IMR-90 (cell line): ENCODE measurements at regions not wholly inside any gene's neighbourhood (a gene's known extent, or its start where the extent isn't known, plus 50 kb on each side); places are given as distances from the start of the nearest gene placed in this dataset.

Experiments
- ATAC-seq: fragments of 200-7000 bp; cut with Tn5 transposase; 2 replicates; pipeline ENCODE4 v1.9.1; 2020; ENCODE audit warnings: low read depth, mild to moderate bottlenecking, moderate library complexity
- BruUV-seq: library from RNA; stranded (reverse); fragments of 400-500 nt; replicated peaks from 2 replicates; lab custom pipeline; 2021; lab: Mats Ljungman, UMichigan
- CTCF ChIA-PET: fragments of 300-600 bp; formaldehyde crosslinking; extraction: SDS; loops from one replicate; lab custom pipeline; 2021; ENCODE audit warnings: antibody characterized with exemption; lab: Yijun Ruan, JAX
- POLR2A ChIA-PET: fragments of 300-600 bp; sonication (Branson Sonifier 250); formaldehyde crosslinking; loops from one replicate; lab custom pipeline; 2022; ENCODE audit warnings: antibody characterized with exemption; ENCODE audit not compliant: unreplicated experiment; lab: Charles Lee
- DNase-seq: peaks from one replicate; pipeline ENCODE4 v3.0.0; 2013
- H2AFZ ChIP-seq: replicated peaks from 2 replicates; pipeline ENCODE3; 2013; ENCODE audit warnings: low read length, mild to moderate bottlenecking; ENCODE audit not compliant: poor library complexity
- H2AK5ac ChIP-seq: 2 replicates; pipeline ENCODE4 v1.6.1; 2013; ENCODE audit warnings: low read depth, low read length, inconsistent platforms
- H2AK9ac ChIP-seq: replicated peaks from 2 replicates; pipeline ENCODE3; 2013; ENCODE audit warnings: mild to moderate bottlenecking, low read depth, low read length, moderate library complexity; ENCODE audit not compliant: poor library complexity
- H2BK120ac ChIP-seq: 2 replicates; pipeline ENCODE4 v1.6.1; 2013; ENCODE audit warnings: low read depth, low read length, inconsistent platforms
- H2BK15ac ChIP-seq: 3 replicates; pipeline ENCODE4 v1.6.1; 2013; ENCODE audit warnings: low read depth, low read length, inconsistent platforms
- H2BK20ac ChIP-seq: 2 replicates; pipeline ENCODE4 v1.6.1; 2013; ENCODE audit warnings: low read depth, mild to moderate bottlenecking, inconsistent platforms, low read length, moderate library complexity
- H2BK5ac ChIP-seq: 2 replicates; pipeline ENCODE4 v1.6.1; 2013; ENCODE audit warnings: mild to moderate bottlenecking, low read depth, low read length, inconsistent platforms; ENCODE audit not compliant: poor library complexity, severe bottlenecking
- H3K14ac ChIP-seq: replicated peaks from 2 replicates; pipeline ENCODE4 v1.6.1; 2013; ENCODE audit warnings: low read depth, low read length, inconsistent platforms
- H3K18ac ChIP-seq: 2 replicates; pipeline ENCODE4 v1.6.1; 2013; ENCODE audit warnings: low read depth, low read length, control low read depth
- H3K23ac ChIP-seq: 2 replicates; pipeline ENCODE4 v1.6.1; 2013; ENCODE audit warnings: low read depth, low read length, inconsistent platforms
- H3K27ac ChIP-seq: 2 replicates; pipeline ENCODE4 v1.5.1; 2013; ENCODE audit warnings: mild to moderate bottlenecking, control low read depth, low read length; ENCODE audit not compliant: insufficient read depth
- H3K27me3 ChIP-seq: 2 replicates; pipeline ENCODE4 v1.6.1; 2013; ENCODE audit warnings: low read length; ENCODE audit not compliant: control insufficient read depth, insufficient read depth
- H3K36me3 ChIP-seq: 2 replicates; pipeline ENCODE4 v1.6.1; 2013; ENCODE audit warnings: low read length, mixed read lengths; ENCODE audit not compliant: control insufficient read depth, insufficient read depth
- H3K4ac ChIP-seq: 2 replicates; pipeline ENCODE4 v1.6.1; 2013; ENCODE audit warnings: low read depth, low read length, inconsistent platforms
- H3K4me1 ChIP-seq: 2 replicates; pipeline ENCODE4 v1.6.1; 2013; ENCODE audit warnings: low read length, mixed read lengths; ENCODE audit not compliant: control insufficient read depth, insufficient read depth
- H3K4me2 ChIP-seq: 2 replicates; pipeline ENCODE4 v1.6.1; 2013; ENCODE audit warnings: low read depth, mild to moderate bottlenecking, control low read depth, low read length, moderate library complexity
- H3K4me3 ChIP-seq: 2 replicates; pipeline ENCODE4 v1.5.1; 2013; ENCODE audit warnings: low read depth, mild to moderate bottlenecking, control low read depth, low read length, moderate library complexity; ENCODE audit not compliant: insufficient read depth
- H3K56ac ChIP-seq: 2 replicates; pipeline ENCODE4 v1.6.1; 2013; ENCODE audit warnings: low read length, inconsistent platforms; ENCODE audit not compliant: insufficient read depth; ENCODE audit errors: extremely low read depth
- H3K79me1 ChIP-seq, 2 experiments: 2 replicates each; pipeline ENCODE4 v1.6.1; 2013; ENCODE audit warnings: low read length in 2 of 2, inconsistent platforms in 1 of 2, low read depth in 1 of 2
- H3K9ac ChIP-seq: 2 replicates; pipeline ENCODE4 v1.6.1; 2013; ENCODE audit warnings: low read depth, low read length, control low read depth
- H3K9me1 ChIP-seq: 2 replicates; pipeline ENCODE4 v1.6.1; 2013; ENCODE audit warnings: low read length, inconsistent platforms; ENCODE audit not compliant: insufficient read depth
- H3K9me3 ChIP-seq: 2 replicates; pipeline ENCODE4 v1.6.1; 2013; ENCODE audit warnings: low read length; ENCODE audit not compliant: control insufficient read depth, insufficient read depth
- H4K20me1 ChIP-seq: 2 replicates; pipeline ENCODE4 v1.6.1; 2013; ENCODE audit warnings: low read length, inconsistent platforms; ENCODE audit not compliant: insufficient read depth
- H4K5ac ChIP-seq: 2 replicates; pipeline ENCODE4 v1.6.1; 2013; ENCODE audit warnings: mild to moderate bottlenecking, low read depth, low read length, control low read depth
- H4K8ac ChIP-seq, 2 experiments: 2 replicates each; pipeline ENCODE4 v1.6.1; 2013; ENCODE audit warnings: low read depth in 2 of 2, low read length in 2 of 2, control low read depth in 1 of 2, inconsistent platforms in 1 of 2
- H4K91ac ChIP-seq: 2 replicates; pipeline ENCODE4 v1.6.1; 2013; ENCODE audit warnings: low read depth, low read length, inconsistent platforms; ENCODE audit not compliant: insufficient read depth
- CEBPB ChIP-seq: IDR thresholded peaks from 2 replicates; pipeline ENCODE4 v1.6.1; 2012; ENCODE audit warnings: low read depth, low read length, improper control_type of control experiment
- CHD1 ChIP-seq: IDR thresholded peaks from 2 replicates; pipeline ENCODE4 v1.6.1; 2012; ENCODE audit warnings: low read depth, low read length, improper control_type of control experiment
- FOS ChIP-seq: fragments of 150-350 bp; IDR thresholded peaks from 2 replicates; pipeline ENCODE4 v1.6.1; 2016; ENCODE audit warnings: low read depth, low read length
- MAFK ChIP-seq: IDR thresholded peaks from 2 replicates; pipeline ENCODE4 v1.6.1; 2012; ENCODE audit warnings: low read depth, low read length, improper control_type of control experiment
- MAZ ChIP-seq: IDR thresholded peaks from 2 replicates; pipeline ENCODE4 v1.6.1; 2012; ENCODE audit warnings: low read depth, mild to moderate bottlenecking, low read length, improper control_type of control experiment, moderate library complexity, borderline replicate concordance
- WGBS, 2 experiments: methylation state at CpG; one replicate each; pipeline versions ENCODE4 v1.1.5 to v1.1.7; 2013; ENCODE audit warnings: missing lambda C conversion rate in 2 of 2; ENCODE audit not compliant: insufficient read length in 1 of 2; ENCODE audit errors: extremely low coverage in 2 of 2; 5-methylcytosine and 5-hydroxymethylcytosine counted together
- dilution Hi-C: fragments of 300-500 bp; cut with HindIII; formaldehyde crosslinking; loops from one replicate; pipeline ENCODE4 v1.14.3; 2018; ENCODE audit warnings: low sequenced_read_pairs; ENCODE audit not compliant: unreplicated experiment
- in situ Hi-C: fragments of 300-500 bp; cut with MboI; formaldehyde crosslinking; loops from 3 replicates; pipeline ENCODE4 v1.14.3; 2019; ENCODE audit warnings: low sequenced_read_pairs, inconsistent platforms, mixed read lengths
- intact Hi-C: fragments of 100-400 bp; cut with micrococcal nuclease; formaldehyde crosslinking; loops from 2 replicates; pipeline ENCODE4 v1.10.0; 2022
- TF ChIP-seq, protein P1 (sequence below): conservative IDR thresholded peaks from 2 replicates; pipeline ENCODE4 v1.5.1; 2012; ENCODE audit warnings: mild to moderate bottlenecking, low read depth, low read length, improper control_type of control experiment
- TF ChIP-seq, protein P2 (sequence below): fragments of 150-350 bp; IDR thresholded peaks from 2 replicates; pipeline ENCODE4 v1.6.1; 2017; ENCODE audit warnings: mild to moderate bottlenecking, antibody characterized with exemption, low read length, low read depth

DNA sequence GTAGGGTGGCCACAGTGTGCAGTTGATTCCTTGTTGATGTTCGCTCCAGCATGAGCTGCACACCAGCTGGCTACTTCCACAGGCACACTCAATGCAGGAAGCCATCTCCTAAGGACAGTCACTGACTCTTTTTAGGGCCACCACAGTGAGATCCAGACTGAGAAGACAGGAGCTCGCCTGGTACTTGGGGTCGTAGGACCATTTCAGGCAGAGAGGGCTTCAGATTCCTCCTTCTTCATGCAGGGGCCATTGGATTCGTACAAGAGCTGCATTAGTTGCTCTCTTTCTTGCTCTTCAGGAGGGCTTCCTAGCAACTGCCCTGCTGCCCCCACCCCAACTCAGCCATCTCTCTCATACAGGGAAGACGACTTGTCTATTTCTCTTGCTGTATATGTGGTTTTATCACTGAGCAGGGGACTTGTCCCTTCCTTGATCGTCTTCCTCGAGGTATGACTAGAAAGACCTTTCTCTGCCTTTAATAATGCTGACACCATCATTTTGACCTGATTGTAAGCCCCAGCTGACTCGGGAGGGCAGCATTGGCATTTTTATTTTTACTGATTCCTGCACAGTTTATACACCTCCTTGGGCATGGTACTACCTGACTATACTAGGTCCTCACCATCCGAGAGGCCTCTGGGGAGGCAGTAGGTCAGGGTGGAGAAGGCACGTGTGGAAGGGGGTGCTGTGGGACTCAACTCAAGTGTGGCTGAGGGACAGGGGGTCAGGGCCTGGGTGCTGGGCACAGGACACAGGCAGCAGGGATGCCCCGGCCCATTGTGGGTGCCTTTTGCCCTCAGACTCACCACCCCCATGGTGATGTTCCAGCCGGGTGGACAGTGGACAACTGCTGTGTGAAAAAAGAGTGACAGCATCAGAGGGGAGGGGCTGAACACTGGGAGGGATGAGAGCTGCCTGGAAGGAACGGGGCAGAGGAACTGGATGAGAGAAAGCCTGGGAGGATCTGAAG lies 136.7 kb upstream of the ZNF746 start:
- Histone ChIP-seq H3K4me3 (no peak overlapping the region), H3K9me3 (no peaks in the 10 kb centered on the region), H3K36me3 (no peaks in the 10 kb centered on the region), H4K5ac (no peak overlapping the region), H2AFZ (no peak overlapping the region), H3K18ac (no peak overlapping the region), H2BK5ac (no peak overlapping the region), H2BK120ac (no peak overlapping the region), H3K56ac (no peak overlapping the region), H3K79me1 (no peaks in the 10 kb centered on the region), H3K4me1 (no peaks in the 10 kb centered on the region), H3K23ac (no peak overlapping the region), H2AK9ac (no peak overlapping the region), H4K20me1 (no peaks in the 10 kb centered on the region), H2AK5ac (no peak overlapping the region), H3K14ac (no peak overlapping the region), H3K27me3 (peaks cover 45% of the 10 kb centered on the region), H3K4me2 (no peak overlapping the region), H3K9me1 (no peaks in the 10 kb centered on the region), H2BK20ac (no peak overlapping the region), H2BK15ac (no peak overlapping the region), H4K91ac (no peak overlapping the region), H4K8ac (no peak overlapping the region), H3K27ac (no peak overlapping the region), H3K9ac (no peak overlapping the region), H3K4ac (no peak overlapping the region)
- 81% methylated on average over 2 of the region's 13 CpGs; no CpG with 5 or more reads in 1 of the 2 experiments for WGBS, 2 experiments
- TF ChIP-seq FOS (no peak), CEBPB (no peak), CHD1 (no peak), MAZ (no peak), MAFK (peak; percentile 88)
- TF ChIP-seq, protein P1, sequence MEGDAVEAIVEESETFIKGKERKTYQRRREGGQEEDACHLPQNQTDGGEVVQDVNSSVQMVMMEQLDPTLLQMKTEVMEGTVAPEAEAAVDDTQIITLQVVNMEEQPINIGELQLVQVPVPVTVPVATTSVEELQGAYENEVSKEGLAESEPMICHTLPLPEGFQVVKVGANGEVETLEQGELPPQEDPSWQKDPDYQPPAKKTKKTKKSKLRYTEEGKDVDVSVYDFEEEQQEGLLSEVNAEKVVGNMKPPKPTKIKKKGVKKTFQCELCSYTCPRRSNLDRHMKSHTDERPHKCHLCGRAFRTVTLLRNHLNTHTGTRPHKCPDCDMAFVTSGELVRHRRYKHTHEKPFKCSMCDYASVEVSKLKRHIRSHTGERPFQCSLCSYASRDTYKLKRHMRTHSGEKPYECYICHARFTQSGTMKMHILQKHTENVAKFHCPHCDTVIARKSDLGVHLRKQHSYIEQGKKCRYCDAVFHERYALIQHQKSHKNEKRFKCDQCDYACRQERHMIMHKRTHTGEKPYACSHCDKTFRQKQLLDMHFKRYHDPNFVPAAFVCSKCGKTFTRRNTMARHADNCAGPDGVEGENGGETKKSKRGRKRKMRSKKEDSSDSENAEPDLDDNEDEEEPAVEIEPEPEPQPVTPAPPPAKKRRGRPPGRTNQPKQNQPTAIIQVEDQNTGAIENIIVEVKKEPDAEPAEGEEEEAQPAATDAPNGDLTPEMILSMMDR: no peak
- TF ChIP-seq, protein P2, sequence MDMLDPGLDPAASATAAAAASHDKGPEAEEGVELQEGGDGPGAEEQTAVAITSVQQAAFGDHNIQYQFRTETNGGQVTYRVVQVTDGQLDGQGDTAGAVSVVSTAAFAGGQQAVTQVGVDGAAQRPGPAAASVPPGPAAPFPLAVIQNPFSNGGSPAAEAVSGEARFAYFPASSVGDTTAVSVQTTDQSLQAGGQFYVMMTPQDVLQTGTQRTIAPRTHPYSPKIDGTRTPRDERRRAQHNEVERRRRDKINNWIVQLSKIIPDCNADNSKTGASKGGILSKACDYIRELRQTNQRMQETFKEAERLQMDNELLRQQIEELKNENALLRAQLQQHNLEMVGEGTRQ: no peak
- ChIA-PET POLR2A (no interaction called here), CTCF (no interaction called here)
- ATAC-seq (no peak), DNase-seq (no peak)
- dilution Hi-C loops (no loop called here), intact Hi-C loops (no loop called here), in situ Hi-C loops (no loop called here)
- BruUV-seq: no TSS peak
